HG02852 (cell line): ENCODE measurements at regions not wholly inside any gene's neighbourhood (a gene's known extent, or its start where the extent isn't known, plus 50 kb on each side); places are given as distances from the start of the nearest gene placed in this dataset.
A peak's percentile ranks its signal among the peaks of the same experiment; 100 is the strongest.
"Not testable (repeated sequence)": the region's sequence is repeated elsewhere in the genome, so short reads cannot be mapped to it uniquely, and the experiment has no call there.

Experiments
- ATAC-seq: cut with Tn5 transposase; IDR thresholded peaks from one replicate; pipeline ENCODE4 v1.9.1; 2021; ENCODE audit warnings: mild to moderate bottlenecking, moderate library complexity; ENCODE audit not compliant: unreplicated experiment

DNA sequence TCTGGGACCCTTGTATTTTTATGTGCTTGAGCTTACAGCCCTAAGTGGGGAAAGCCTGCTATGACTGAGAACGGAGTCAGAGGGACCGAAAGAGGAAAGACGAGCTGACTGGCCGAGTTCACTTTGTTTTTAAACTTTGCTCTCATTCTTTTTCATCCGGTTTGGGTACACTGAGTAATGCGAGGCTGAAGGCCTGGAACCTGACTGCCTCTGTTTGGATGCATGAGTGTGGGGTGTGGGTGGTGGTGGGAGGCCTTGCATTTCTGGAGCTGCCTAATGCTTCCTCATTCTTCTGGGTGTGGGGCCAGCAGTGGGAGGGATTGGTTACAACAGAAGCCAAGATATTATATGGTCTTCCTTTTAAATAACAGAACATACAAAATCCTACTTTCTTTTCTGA, 155.5 kb downstream of the BUB3 start:
- no peak for ATAC-seq

DNA sequence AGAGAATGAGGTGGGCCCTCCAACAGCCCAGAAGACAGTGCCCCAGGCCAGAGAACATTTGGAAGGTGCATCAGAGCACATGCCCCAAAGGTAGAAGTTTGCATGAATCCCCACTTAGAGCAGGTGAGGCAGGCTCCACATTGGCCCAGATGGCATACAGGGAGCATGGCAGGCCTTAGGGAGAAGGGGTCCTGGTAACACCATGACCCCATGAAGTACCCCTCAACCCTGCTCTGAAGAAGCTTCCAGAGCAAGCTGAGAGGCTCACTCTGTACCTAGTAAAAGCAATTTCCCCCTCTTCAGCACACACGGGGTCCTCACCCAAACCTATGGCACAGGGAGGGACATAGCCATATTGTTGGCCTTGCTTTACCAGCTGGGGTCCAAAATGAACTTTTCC, 162.6 kb downstream of the BUB3 start:
- no peak for ATAC-seq

DNA sequence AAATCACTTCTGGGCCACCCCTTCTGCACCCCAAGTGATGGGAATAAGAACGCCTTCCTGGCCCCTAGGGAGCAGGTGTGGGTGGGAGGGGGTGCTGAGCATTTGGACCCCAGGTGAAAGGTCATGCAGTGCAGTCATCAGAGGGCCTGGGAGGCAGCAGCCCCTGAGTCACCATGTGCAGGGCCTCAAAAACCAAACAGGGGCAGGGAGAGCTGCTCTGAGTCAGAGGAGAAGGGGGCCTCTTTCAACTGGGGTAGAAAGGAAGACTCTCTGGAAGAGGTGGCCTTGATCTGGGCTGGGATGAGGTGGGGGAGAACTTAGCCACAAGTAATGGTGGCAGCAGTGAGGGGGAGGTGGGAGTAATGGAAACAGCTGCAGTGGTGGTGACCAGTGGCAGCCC, 164.3 kb downstream of the BUB3 start:
- ATAC-seq = no peak

DNA sequence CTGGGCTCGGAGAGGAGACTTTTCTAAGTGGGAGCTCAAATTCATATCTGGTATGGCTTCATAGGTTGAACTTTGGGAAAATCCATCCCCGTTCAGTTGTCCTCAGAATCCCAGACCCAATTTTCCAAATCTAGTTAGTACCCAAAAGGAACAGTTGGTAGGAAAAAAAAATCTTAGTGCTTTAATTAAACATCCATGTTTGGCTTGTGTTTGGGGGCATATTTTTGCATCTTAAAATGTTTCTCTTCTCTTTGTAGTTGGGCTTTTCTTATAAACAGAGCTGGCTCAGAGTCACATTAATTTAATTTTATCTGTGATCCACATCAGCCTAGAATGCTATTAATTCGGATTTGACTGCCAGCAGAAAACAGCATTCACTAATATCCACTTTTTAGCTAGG, 165.9 kb downstream of the BUB3 start:
- ATAC-seq = no peak

DNA sequence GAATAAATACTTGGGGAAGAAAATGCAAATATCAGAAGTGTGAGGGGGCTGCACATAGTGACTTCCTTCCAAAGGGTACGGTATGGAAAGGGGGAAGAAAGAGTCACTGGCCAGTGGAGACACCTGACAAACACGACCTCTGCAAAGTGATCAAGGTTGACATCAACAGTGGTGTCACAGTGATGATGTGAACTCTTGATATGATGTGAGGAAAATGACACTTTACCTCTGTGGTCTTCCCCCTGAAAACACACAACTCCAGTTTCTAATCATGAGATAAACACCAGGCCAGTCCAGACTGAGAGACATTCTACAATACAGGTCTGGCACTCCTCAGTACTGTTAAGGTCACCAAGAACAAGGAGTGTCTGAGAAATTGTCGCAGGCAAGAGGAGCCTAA, 169.7 kb downstream of the BUB3 start:
- no peak for ATAC-seq

DNA sequence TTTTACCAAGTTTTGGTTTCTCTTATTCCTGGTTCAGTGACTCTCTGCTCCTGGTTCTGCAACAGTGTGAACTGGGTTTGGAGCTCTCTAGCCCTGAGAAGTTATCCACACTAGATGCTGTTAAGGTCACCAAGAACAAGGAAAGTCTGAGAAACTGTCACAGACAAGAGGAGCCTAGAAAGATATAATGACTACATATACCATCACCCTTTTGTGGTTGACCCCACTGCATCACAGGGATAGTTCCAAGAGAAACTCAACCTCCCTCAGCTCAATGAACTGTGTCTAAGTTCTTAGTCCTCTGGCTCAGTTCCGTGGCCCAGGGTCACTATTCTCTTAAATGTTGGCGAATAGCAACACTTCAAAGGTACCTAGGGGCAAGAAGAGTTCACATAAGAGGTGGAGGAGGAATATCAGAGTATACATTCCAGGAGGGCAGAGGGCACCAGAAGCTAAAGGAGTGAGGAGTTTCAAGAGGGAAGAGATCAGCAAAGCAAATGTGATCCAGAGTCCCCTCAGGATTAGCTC, 171.5 kb downstream of the BUB3 start:
- no peak for ATAC-seq

DNA sequence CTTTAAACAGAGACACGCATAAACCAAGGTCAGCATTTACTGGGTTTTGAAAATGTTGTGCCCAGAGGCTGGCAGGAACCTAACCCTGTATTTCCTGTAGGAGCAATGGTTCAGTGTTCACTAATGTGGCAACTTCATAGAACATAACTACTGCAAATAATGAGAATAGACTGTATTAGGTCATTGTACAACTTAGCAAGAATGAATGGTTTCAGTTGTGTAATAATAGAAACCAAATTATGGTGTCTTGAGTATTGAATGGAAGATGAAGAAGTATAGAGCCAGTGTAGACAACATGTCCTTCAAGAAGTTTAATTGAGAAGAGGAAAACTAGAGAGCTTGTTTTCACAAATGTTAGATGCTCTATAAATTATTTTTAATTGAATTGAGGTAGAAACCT, 172.5 kb downstream of the BUB3 start:
- no peak for ATAC-seq

DNA sequence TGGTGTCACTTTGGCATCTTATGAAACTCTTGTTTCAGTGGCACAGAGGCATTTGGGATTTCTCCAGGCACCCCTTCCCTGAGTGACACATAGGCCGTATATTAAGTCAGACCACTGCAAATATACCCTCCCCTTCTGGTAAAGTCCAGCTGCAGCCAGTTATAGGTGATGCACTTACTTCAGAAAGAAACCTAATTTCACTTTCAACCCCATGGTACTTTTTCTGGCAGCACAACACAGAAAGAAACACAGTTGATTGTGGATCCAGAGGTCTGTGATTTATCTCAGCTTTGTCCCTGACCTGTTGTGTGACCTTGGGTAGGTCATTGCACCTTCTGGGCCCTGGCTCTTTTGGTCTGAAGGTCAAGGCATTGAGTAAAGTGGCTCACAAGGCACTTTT, 173.2 kb downstream of the BUB3 start:
- peak; percentile 77 for ATAC-seq

DNA sequence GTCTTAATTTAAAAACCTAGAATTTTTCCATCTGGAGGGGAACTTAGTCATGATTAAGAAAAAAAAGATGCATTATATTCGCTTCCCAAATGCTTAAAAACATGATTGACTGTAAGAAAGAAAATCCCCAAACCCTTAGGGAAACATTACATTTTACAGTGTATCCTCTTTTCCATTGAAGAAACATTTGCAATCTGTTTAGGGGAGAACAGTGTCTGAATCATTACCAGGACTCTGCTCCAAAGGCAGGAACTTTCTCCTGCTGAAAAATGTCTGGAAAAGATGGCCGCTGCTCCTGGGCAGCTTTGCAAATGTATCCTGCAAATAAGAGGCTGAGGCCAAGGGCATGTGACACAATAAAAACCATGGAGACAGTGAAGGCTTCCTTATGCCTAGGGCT, 173.7 kb downstream of the BUB3 start:
- no peak for ATAC-seq

DNA sequence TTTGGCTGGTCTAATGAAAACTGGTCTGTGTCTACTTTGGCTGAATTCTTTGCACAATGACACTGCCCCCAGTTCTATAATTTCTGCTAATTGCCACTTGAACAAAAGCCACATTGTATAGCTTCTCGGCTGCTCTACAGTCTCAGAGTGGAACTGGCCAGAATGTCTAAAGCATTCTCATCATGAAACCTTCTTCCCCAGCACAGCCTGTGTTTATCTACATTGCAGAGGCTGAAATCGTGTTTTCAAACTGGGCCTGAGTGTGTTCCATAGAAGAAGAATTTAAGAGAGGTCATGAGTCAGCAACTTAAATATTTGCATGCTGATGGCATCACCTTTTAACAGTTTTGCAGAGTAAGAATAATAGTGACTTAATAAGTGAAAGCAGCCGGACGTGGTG, 177.2 kb downstream of the BUB3 start:
- ATAC-seq = no peak

DNA sequence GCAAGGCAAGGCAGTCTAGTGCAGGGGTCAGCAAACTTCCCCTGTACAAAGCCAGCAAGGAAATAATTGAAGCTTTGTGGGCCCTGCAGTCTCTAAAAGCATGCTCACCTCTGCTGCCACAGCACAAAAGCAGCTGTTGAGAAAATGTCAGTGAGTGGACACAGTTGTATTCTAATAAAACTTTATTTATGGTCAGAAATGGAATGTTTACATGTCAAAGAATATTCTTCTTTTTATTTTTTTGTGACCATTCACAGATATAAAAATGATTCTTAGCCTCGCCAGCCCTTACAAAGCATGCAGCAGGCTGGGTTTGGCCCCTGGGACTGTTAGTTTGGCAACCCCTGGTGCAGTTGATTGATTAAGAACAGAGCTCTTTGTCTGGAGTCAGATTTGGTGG, 192.4 kb downstream of the BUB3 start:
- ATAC-seq = no peak

DNA sequence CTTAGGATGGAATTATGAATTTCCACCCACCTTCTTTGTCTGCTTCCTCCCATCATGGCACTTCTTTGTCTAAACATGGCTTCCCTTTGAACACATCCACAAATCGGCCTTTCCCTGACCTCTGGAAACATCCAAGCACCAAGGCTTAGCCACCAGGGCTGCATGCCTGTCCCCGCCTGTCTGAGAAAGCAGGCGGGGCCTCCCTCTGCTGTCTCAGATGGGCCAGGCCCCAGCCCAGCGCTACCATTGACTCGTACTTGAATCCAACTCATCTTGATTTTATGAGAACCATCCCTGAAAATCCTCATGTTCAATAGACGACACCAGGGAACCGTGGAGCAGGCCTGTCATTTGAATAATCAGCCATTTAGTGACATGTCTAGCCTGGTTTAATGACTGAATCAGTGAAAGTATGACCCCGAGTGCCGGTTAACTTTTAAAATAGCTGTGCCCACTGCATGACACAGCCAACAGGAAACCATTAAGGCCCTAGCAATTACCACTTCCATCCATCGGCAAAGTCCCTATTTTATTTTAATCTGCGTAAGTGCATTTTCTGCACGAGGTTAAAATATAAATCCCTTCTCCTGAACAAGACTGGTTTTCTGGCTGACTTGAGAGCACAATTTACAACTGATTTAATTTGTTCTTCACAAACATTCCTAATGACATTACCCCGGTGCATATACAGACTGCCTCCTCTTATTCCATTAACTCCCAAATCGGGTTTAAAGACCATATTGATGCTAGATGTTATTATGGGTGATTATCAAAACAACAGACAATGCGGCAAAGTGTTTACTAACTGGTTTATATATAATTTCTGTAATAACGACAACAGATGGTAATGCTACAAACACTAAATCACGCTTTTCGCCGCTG, 194.7 kb downstream of the BUB3 start:
- ATAC-seq = no peak

DNA sequence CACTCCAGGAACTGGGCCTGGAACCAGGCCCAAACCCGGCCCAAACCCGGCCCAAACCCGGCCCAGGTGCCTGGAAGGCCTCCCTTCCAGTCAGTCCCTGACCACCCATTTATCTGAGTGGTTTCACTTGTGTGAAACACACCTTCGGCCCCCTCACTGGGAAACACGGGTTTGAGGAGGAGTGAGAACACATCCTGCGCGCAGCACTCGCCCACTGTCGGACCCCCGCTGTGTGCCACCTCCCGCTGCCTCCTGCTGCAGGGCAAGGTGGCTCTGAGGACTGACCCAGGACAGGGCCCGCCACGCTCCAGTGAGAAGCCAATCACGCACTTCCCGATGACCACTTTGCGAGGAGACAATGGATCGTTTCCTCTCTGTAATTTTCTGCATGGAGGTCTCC, 197.5 kb downstream of the BUB3 start:
- ATAC-seq = no peak

DNA sequence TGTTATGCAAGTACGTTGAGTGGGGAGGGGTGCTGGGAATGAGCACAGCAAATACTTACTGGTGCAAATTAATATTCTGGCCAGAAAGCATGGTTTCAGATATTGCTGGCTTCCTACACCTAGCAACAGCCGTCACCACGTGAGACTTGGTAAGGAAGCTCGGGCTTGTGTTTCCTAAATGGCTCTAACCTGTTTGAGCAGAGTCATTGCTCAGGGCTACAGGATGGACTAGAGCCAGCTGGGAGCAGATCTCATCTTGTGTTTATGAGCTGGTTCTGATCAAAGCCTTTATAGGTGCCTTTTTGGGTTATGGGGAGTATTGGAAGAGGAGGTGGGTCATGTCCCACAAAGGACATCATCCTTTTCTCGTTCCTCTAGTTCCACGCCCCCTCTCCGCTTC, 200.3 kb downstream of the BUB3 start:
- no peak for ATAC-seq

DNA sequence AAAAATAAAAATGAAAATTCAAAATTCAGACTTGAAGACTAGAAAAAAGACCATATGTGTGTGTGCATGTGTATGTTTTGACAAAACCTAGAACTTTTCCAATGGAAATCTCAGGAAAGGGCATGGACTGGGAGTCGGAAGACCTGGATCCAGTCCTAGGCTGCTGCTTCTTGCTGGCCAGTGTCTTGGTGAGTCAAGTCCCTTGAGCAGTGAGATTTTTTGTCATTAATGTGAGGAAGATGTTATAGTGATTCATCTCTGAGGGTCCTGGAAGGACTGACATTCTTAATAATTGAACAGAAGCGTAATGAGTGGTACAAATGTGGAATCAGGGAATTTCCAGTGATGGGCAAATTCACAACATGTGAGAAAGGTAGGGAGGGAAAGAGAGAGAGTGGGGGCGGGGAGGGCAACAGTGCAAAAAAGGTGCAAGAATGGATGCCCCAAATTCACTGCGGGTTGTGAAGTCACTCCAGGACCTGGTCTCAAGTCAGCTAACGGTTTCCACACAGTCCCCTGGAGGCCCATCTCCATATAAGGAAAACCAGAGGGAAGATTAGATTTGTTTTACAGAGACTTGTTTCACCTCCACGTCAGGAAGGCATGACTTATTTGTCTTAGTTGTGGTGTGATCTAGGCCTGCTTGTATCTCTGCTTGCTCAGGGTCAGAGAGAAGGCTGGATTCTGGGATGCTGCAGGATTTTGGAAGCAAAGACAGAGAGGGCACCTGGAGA, 201.7 kb downstream of the BUB3 start:
- no peak for ATAC-seq

DNA sequence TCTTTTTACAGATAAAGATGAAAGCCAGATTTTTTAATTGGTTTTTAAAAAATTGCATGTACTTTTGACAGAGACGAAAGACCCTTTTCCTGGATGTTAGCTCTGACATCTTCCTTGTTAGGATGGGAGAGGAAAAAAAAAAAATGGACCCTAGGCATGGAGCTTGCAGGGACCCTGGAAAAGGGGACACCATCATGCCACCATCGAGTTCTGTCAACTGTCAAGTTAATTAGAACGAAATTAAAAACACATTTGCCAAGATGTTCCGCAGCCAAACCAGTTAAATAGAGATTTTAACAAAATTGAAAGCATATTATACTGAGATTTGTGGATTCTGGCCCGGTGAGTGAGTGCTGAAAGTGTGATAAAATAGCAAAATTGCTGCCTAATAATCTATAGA, 202.6 kb downstream of the BUB3 start:
- ATAC-seq = no peak

DNA sequence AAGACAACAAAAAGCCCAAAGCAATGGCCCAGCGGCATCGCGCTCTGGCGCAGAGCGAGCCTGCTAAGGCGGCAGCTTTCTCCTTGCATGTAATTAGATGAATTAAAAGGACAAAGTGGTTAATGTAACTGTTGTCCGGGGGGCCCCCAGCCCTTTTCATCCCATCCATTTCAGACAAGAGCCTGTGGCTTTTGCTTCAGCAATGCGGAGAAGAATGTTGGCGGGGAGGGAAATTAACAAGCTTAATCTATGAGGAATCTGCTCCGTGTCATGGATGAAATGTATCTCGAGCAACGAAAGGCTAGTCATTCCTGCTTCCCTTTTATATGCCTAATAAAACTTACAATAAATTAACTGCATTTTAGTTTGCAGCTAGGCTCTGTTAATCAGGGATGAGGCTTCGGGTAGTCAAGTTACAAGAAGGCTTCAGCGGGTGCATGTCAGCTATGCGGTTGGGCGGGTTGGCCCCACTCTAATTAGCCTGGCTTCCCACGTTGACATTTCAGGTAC, 203.3 kb downstream of the BUB3 start:
- no peak for ATAC-seq

DNA sequence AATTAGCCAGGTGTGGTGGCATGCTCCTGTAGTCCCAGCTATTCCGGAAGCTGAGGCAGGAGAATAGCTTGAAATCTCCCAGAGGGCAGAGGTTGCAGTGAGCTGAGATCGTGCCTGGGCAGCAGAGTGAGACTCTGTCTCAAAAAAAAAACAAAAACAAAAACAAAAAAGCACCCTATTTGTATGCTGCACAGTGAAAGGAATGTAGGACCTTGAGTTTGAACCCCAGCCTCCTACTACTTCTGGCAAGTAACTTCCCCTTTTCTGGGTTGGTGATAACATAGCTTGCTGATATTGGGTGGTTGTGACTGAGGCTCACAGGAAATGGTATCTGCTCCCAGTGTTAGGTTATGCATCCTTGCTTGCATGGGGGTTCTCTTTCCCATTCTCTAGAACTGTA, 205.3 kb downstream of the BUB3 start:
- ATAC-seq = peak; percentile 44

DNA sequence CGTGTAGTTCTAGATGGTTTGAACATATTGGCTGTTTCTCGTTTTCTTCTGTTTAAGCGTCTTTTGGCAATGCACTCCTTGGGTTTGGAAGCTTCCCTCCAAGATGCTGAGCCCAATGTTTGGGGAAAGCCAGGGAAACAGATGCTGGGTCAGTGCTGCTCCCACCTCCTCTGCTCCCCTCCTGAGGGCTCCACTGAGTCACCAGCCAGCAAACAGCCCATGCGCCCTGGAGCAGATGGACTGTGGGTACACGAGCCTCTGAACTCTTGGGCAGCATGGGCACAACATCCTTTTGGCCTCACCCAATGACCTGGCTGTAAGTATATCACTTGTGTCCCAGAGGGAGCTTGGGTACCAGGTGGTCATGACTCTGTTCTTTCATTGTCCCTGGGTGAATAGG, 207.6 kb downstream of the BUB3 start:
- ATAC-seq = no peak

DNA sequence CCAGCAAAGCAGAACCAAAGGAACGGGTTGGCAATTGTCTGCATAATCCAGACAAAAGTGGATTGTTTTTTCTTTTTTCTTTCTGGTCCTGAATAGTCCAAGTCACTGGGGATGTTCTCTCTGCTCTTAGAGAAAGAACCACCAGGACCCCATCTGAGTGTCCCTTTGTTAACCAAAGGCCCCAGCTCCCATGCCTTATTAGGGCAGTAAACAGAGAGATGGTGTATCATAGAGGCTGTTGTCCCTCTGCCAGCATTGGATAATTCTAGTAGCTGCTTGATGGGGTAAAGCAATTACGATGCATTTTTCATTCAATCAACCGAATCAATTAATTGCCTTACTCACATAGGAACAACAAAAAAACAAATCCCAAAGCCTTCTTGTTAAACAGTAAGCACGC, 213.0 kb downstream of the BUB3 start:
- ATAC-seq = no peak

DNA sequence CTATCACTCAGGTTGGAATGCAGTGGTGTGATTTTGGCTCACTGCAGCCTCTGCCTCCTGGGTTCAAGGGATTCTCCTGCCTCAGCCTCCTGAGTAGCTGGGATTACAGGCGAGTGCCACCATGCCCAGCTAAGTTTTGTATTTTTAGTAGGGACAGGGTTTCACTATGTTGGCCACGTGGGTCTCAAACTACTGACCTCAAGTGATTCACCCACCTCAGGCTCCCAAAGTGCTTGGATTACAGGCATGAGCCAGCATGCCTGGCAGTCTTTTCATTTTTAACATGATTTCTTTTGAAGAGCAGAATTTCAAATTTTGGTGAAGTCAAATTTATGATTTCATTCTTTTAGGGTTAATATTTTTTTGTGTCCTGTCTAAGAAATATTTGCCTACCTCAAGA, 217.4 kb downstream of the BUB3 start:
- ATAC-seq = not testable (repeated sequence)

DNA sequence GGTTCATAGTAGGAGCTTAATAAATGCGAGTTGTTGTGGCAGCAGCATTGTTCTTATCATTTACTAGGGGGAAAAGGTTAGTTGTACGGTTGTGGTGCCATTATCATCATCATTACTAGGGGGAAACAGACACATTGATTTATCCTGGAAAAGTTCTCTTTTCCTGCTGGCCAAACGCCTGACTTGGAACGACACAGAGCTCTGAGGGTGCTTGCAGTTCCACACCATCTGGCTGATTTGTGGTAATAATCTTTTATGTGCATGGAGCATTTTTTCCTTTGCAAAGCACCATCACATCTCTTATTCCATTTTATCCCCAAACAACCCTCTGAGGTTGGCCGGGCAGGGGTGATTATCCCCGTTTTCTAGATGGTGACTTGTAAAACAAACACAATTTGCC, 219.4 kb downstream of the BUB3 start:
- ATAC-seq = no peak
